GM12872 (cell line): ENCODE measurements at regions not wholly inside any gene's neighbourhood (a gene's known extent, or its start where the extent isn't known, plus 50 kb on each side); places are given as distances from the start of the nearest gene placed in this dataset.

ENCODE experiments used
- TF ChIP-seq, protein P1 (sequence below): IDR thresholded peaks from 3 replicates; pipeline ENCODE4 v1.5.1; 2011; ENCODE audit warnings: low read depth, mild to moderate bottlenecking, low read length, moderate library complexity; ENCODE audit not compliant: insufficient read depth

- TF ChIP-seq, protein P1, sequence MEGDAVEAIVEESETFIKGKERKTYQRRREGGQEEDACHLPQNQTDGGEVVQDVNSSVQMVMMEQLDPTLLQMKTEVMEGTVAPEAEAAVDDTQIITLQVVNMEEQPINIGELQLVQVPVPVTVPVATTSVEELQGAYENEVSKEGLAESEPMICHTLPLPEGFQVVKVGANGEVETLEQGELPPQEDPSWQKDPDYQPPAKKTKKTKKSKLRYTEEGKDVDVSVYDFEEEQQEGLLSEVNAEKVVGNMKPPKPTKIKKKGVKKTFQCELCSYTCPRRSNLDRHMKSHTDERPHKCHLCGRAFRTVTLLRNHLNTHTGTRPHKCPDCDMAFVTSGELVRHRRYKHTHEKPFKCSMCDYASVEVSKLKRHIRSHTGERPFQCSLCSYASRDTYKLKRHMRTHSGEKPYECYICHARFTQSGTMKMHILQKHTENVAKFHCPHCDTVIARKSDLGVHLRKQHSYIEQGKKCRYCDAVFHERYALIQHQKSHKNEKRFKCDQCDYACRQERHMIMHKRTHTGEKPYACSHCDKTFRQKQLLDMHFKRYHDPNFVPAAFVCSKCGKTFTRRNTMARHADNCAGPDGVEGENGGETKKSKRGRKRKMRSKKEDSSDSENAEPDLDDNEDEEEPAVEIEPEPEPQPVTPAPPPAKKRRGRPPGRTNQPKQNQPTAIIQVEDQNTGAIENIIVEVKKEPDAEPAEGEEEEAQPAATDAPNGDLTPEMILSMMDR = no peak
Measured at GRCh38 chr5:110075656-110076055, 385.9 kb downstream of the MAN2A1 start.

GRCh38 chr5:110077147-110077546 is 387.4 kb downstream of the MAN2A1 start:
- TF ChIP-seq, protein P1 = no peak

GRCh38 chr5:110082194-110082593 is 392.5 kb downstream of the MAN2A1 start:
- TF ChIP-seq, protein P1 = no peak

DNA sequence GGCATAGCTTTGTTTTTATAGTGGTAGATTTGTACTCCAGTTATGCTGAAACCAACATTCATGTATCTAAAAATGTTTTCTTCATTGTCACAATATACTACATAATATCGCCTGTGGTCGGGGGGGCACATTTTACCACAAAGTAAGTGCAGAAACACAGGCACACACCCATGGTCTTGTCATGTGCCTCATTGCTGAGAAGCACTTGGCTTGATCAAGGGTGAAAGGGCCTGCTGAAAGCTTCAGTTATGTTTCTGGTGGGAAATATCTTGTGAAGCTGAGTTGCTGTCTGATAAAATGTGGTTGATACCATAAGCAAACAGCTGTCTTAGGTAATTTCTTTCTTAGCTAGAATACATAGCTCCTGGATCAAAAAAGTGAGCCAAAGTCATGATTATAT is 393.1 kb downstream of the MAN2A1 start:
- TF ChIP-seq, protein P1 = no peak

DNA sequence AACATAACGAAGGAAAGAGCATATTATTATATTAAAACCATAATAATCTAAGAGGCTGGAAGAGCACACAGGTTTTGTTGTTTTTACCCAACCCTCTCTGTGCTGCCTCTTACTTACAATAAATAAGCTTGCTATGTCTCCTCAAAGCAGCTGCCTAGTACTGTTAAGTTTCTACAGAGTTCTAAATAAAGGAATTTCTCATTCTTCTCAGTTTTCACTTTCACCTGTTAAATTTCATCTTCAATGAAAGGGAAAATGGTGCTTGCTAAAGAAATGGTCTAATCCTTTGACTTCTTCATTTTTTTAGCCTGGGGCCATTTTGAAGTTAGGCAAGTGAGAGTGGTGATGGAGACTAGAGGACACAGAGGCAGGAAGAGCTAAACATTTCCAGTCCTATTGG is 396.1 kb downstream of the MAN2A1 start:
- TF ChIP-seq, protein P1 = no peak

DNA sequence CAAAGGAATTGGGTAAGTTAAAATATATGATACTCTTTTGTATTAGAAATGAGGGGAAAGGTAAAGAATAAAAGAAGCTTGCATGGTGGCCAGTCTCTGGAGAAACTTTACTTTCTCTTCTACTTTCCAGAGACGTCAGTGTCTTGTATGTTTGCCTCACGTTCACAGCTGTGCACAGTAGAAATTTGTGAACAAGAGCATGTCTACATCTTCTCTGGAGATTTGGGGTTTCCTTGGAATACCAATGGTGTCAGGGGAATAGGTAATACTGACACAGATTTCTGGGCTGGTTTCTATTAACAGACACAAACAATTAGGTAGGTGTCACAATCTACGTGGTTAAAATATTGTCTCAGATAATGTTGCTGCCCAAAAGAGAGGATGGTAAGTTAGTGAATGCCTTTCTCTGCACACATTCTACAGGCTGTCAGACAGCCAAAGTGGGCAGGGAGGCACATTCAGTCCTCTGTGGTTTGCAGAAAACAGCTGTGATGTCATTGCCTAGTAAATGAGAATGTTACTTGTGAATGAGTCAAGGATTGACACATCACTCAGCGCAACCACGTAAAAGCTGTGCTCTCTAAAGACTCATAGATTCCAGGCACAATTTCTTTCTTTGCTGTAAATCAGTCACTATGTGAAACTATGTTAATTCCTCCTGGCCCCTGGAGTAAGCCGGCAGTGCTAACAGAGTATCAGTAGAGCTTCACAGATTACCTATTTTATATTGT is 397.1 kb downstream of the MAN2A1 start:
- TF ChIP-seq, protein P1 = no peak

DNA sequence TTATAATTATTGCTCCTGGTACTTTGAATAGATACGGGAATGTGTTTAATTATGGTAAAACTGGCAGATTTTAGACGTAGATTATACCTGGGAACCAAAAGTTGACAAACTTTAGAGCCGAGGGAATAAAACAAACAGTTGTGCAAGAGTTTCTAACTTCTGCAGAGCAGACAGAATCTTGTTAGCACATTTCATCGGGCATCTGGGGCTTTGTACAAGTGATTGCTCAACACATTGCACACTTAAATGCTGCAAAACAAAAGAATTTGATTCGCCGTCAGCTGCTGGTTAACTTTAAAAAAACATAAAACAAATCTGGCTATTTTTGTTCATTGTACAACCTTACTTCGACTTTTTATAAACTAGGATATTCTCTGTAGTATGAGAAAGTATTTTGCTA is 398.1 kb downstream of the MAN2A1 start:
- TF ChIP-seq, protein P1 = no peak
